ENCODE measurements at regions not wholly inside any gene's neighbourhood (a gene's known extent, or its start where the extent isn't known, plus 50 kb on each side); places are given as distances from the start of the nearest gene placed in this dataset.

- Histone ChIP-seq H3K36me3 (ENCODE audit: control insufficient read depth in 2 of 3, insufficient read depth in 3 of 3, low read length in 3 of 3) (no peaks in the 10 kb centered on the region), H3K9me3 (ENCODE audit: control insufficient read depth in 2 of 3, low read length in 3 of 3) (no peaks in the 10 kb centered on the region), H3K27ac (ENCODE audit: low read depth, low read length) (no peak overlapping the region), H3K4me1 (ENCODE audit: control insufficient read depth in 2 of 2, insufficient read depth in 2 of 2, low read length in 2 of 2) (no peaks in the 10 kb centered on the region), H3K4me3 (ENCODE audit: low read length) (no peak overlapping the region), H3K27me3 (ENCODE audit: control insufficient read depth in 2 of 2, insufficient read depth in 2 of 2, low read length in 2 of 2) (no peaks in the 10 kb centered on the region)
- DNase-seq, result no peak
- no peaks in the 10 kb centered on the region for H3K27me3 Mint-ChIP-seq
- CTCF ChIA-PET, result no interaction called here
- ATAC-seq, result no peak
- H3K9me3 Mint-ChIP-seq, result peaks cover 0 to 9% (median 2%) of the 10 kb centered on the region in 11 donors
- POLR2A ChIA-PET, result no interaction called here
- H3K4me3 Mint-ChIP-seq, result no peak overlapping the region
- no peaks in the 10 kb centered on the region for H3K36me3 Mint-ChIP-seq
- no peaks in the 10 kb centered on the region for H3K4me1 Mint-ChIP-seq
- intact Hi-C loops (cut with micrococcal nuclease), result no loop called here
- H3K27ac Mint-ChIP-seq, result no peak overlapping the region
Observed at GRCh38 chr5:164253764-164254163, 748.3 kb downstream of the MAT2B start.

- no peak overlapping the region for H3K4me3 Mint-ChIP-seq
- no peaks in the 10 kb centered on the region for H3K27me3 Mint-ChIP-seq
- no peaks in the 10 kb centered on the region for H3K36me3 ChIP-seq (ENCODE audit: control insufficient read depth in 2 of 3, insufficient read depth in 3 of 3, low read length in 3 of 3)
- H3K36me3 Mint-ChIP-seq, result no peaks in the 10 kb centered on the region
- POLR2A ChIA-PET, result no interaction called here
- CTCF ChIA-PET, result no interaction called here
- no peak overlapping the region for H3K27ac Mint-ChIP-seq
- no peaks in the 10 kb centered on the region for H3K4me1 ChIP-seq (ENCODE audit: control insufficient read depth in 2 of 2, insufficient read depth in 2 of 2, low read length in 2 of 2)
- no peaks in the 10 kb centered on the region for H3K27me3 ChIP-seq (ENCODE audit: control insufficient read depth in 2 of 2, insufficient read depth in 2 of 2, low read length in 2 of 2)
- no peak for ATAC-seq
- no peaks in the 10 kb centered on the region for H3K9me3 ChIP-seq (ENCODE audit: control insufficient read depth in 2 of 3, low read length in 3 of 3)
- intact Hi-C loops (cut with micrococcal nuclease), result no loop called here
- no peak overlapping the region for H3K27ac ChIP-seq (ENCODE audit: low read depth, low read length)
- no peaks in the 10 kb centered on the region for H3K4me1 Mint-ChIP-seq
- H3K9me3 Mint-ChIP-seq, result peaks cover 0 to 9% (median 2%) of the 10 kb centered on the region in 11 donors
- no peak for DNase-seq
- H3K4me3 ChIP-seq (ENCODE audit: low read length), result no peak overlapping the region
Observed at GRCh38 chr5:164255598-164256213, 750.3 kb downstream of the MAT2B start.

- H3K4me3 ChIP-seq (ENCODE audit: low read length), result no peak overlapping the region
Observed at GRCh38 chr5:164256351-164256750, 750.9 kb downstream of the MAT2B start.

GRCh38 chr5:164256954-164257353, 751.5 kb downstream of the MAT2B start:
- no peaks in the 10 kb centered on the region for H3K36me3 ChIP-seq (ENCODE audit: control insufficient read depth in 2 of 3, insufficient read depth in 3 of 3, low read length in 3 of 3)
- no peak for DNase-seq
- Mint-ChIP-seq H3K4me3 (no peak overlapping the region), H3K9me3 (peaks cover 0 to 9% (median 2%) of the 10 kb centered on the region in 11 donors), H3K36me3 (no peaks in the 10 kb centered on the region), H3K27ac (no peak overlapping the region), H3K4me1 (no peaks in the 10 kb centered on the region), H3K27me3 (no peaks in the 10 kb centered on the region)
- no peak overlapping the region for H3K27ac ChIP-seq (ENCODE audit: low read depth, low read length)
- H3K4me3 ChIP-seq (ENCODE audit: low read length), result no peak overlapping the region
- ChIA-PET POLR2A (no interaction called here), CTCF (no interaction called here)
- no peaks in the 10 kb centered on the region for H3K4me1 ChIP-seq (ENCODE audit: control insufficient read depth in 2 of 2, insufficient read depth in 2 of 2, low read length in 2 of 2)
- ATAC-seq, result no peak
- H3K9me3 ChIP-seq (ENCODE audit: control insufficient read depth in 2 of 3, low read length in 3 of 3), result no peaks in the 10 kb centered on the region
- intact Hi-C loops (cut with micrococcal nuclease), result no loop called here
- H3K27me3 ChIP-seq (ENCODE audit: control insufficient read depth in 2 of 2, insufficient read depth in 2 of 2, low read length in 2 of 2), result no peaks in the 10 kb centered on the region

More at GRCh38 chr5:164256351-164256750, 750.9 kb downstream of the MAT2B start:
- Mint-ChIP-seq H3K9me3 (peaks cover 0 to 9% (median 2%) of the 10 kb centered on the region in 11 donors), H3K27me3 (no peaks in the 10 kb centered on the region), H3K36me3 (no peaks in the 10 kb centered on the region), H3K4me1 (no peaks in the 10 kb centered on the region), H3K27ac (no peak overlapping the region), H3K4me3 (no peak overlapping the region)
- Histone ChIP-seq H3K27me3 (ENCODE audit: control insufficient read depth in 2 of 2, insufficient read depth in 2 of 2, low read length in 2 of 2) (no peaks in the 10 kb centered on the region), H3K36me3 (ENCODE audit: control insufficient read depth in 2 of 3, insufficient read depth in 3 of 3, low read length in 3 of 3) (no peaks in the 10 kb centered on the region), H3K27ac (ENCODE audit: low read depth, low read length) (no peak overlapping the region), H3K4me1 (ENCODE audit: control insufficient read depth in 2 of 2, insufficient read depth in 2 of 2, low read length in 2 of 2) (no peaks in the 10 kb centered on the region), H3K9me3 (ENCODE audit: control insufficient read depth in 2 of 3, low read length in 3 of 3) (no peaks in the 10 kb centered on the region)
- ChIA-PET POLR2A (no interaction called here), CTCF (no interaction called here)
- intact Hi-C loops (cut with micrococcal nuclease), result no loop called here
- no peak for DNase-seq
- no peak for ATAC-seq

GRCh38 chr5:164265566-164265965, 760.1 kb downstream of the MAT2B start:
- H3K27me3 ChIP-seq (ENCODE audit: control insufficient read depth in 2 of 2, insufficient read depth in 2 of 2, low read length in 2 of 2), result no peaks in the 10 kb centered on the region
- Mint-ChIP-seq H3K36me3 (no peaks in the 10 kb centered on the region), H3K4me3 (no peak overlapping the region), H3K27ac (no peak overlapping the region), H3K9me3 (peaks cover 0 to 26% (median 4%) of the 10 kb centered on the region in 11 donors), H3K4me1 (no peaks in the 10 kb centered on the region), H3K27me3 (no peaks in the 10 kb centered on the region)
- H3K4me3 ChIP-seq (ENCODE audit: low read length), result no peak overlapping the region
- no peak for ATAC-seq
- DNase-seq, result no peak
- CTCF ChIA-PET, result no interaction called here
- POLR2A ChIA-PET, result no interaction called here
- H3K36me3 ChIP-seq (ENCODE audit: control insufficient read depth in 2 of 3, insufficient read depth in 3 of 3, low read length in 3 of 3), result no peaks in the 10 kb centered on the region
- no peak overlapping the region for H3K27ac ChIP-seq (ENCODE audit: low read depth, low read length)
- H3K9me3 ChIP-seq (ENCODE audit: control insufficient read depth in 2 of 3, low read length in 3 of 3), result no peaks in the 10 kb centered on the region
- no peaks in the 10 kb centered on the region for H3K4me1 ChIP-seq (ENCODE audit: control insufficient read depth in 2 of 2, insufficient read depth in 2 of 2, low read length in 2 of 2)
- intact Hi-C loops (cut with micrococcal nuclease), result no loop called here

- H3K4me3 ChIP-seq (ENCODE audit: low read length), result no peak overlapping the region
- Mint-ChIP-seq H3K4me1 (no peaks in the 10 kb centered on the region), H3K27ac (no peak overlapping the region), H3K36me3 (no peaks in the 10 kb centered on the region), H3K27me3 (no peaks in the 10 kb centered on the region), H3K4me3 (no peak overlapping the region), H3K9me3 (peaks cover 0 to 26% (median 4%) of the 10 kb centered on the region in 11 donors)
- H3K27me3 ChIP-seq (ENCODE audit: control insufficient read depth in 2 of 2, insufficient read depth in 2 of 2, low read length in 2 of 2), result no peaks in the 10 kb centered on the region
- DNase-seq (no peak), ATAC-seq (no peak)
- H3K9me3 ChIP-seq (ENCODE audit: control insufficient read depth in 2 of 3, low read length in 3 of 3), result no peaks in the 10 kb centered on the region
- intact Hi-C loops (cut with micrococcal nuclease), result no loop called here
- H3K27ac ChIP-seq (ENCODE audit: low read depth, low read length), result no peak overlapping the region
- ChIA-PET POLR2A (no interaction called here), CTCF (no interaction called here)
- no peaks in the 10 kb centered on the region for H3K36me3 ChIP-seq (ENCODE audit: control insufficient read depth in 2 of 3, insufficient read depth in 3 of 3, low read length in 3 of 3)
- H3K4me1 ChIP-seq (ENCODE audit: control insufficient read depth in 2 of 2, insufficient read depth in 2 of 2, low read length in 2 of 2), result no peaks in the 10 kb centered on the region
Observed at GRCh38 chr5:164266571-164266970, 761.2 kb downstream of the MAT2B start.

GRCh38 chr5:164277720-164278119, 772.3 kb downstream of the MAT2B start:
- intact Hi-C loops (cut with micrococcal nuclease), result no loop called here
- ChIA-PET POLR2A (no interaction called here), CTCF (no interaction called here)
- H3K36me3 Mint-ChIP-seq, result no peaks in the 10 kb centered on the region
- Histone ChIP-seq H3K27me3 (ENCODE audit: control insufficient read depth in 2 of 2, insufficient read depth in 2 of 2, low read length in 2 of 2) (no peaks in the 10 kb centered on the region), H3K27ac (ENCODE audit: low read depth, low read length) (no peak overlapping the region), H3K4me3 (ENCODE audit: low read length) (no peak overlapping the region), H3K4me1 (ENCODE audit: control insufficient read depth in 2 of 2, insufficient read depth in 2 of 2, low read length in 2 of 2) (no peaks in the 10 kb centered on the region), H3K36me3 (ENCODE audit: control insufficient read depth in 2 of 3, insufficient read depth in 3 of 3, low read length in 3 of 3) (no peaks in the 10 kb centered on the region), H3K9me3 (ENCODE audit: control insufficient read depth in 2 of 3, low read length in 3 of 3) (no peaks in the 10 kb centered on the region)
- no peak overlapping the region for H3K27ac Mint-ChIP-seq
- no peaks in the 10 kb centered on the region for H3K27me3 Mint-ChIP-seq
- H3K4me3 Mint-ChIP-seq, result no peak overlapping the region
- DNase-seq (no peak), ATAC-seq (no peak)
- peaks cover 0 to 10% (median 2%) of the 10 kb centered on the region in 11 donors for H3K9me3 Mint-ChIP-seq
- H3K4me1 Mint-ChIP-seq, result no peaks in the 10 kb centered on the region

All from naive thymus-derived CD4-positive, alpha-beta T cell (primary cell).